ENCODE measurements at regions not wholly inside any gene's neighbourhood (a gene's known extent, or its start where the extent isn't known, plus 50 kb on each side); places are given as distances from the start of the nearest gene placed in this dataset.

- Histone ChIP-seq H3K9ac (ENCODE audit: low read length) (no peak overlapping the region), H3K9me3 (ENCODE audit: low read length) (no peaks in the 10 kb centered on the region), H2AFZ (ENCODE audit: low read length) (no peak overlapping the region), H3K79me2 (ENCODE audit: low read length) (no peaks in the 10 kb centered on the region), H3K4me3 (ENCODE audit: low read length) (no peak overlapping the region), H3K4me1 (ENCODE audit: insufficient read depth, low read length) (no peaks in the 10 kb centered on the region), H4K20me1 (ENCODE audit: low read length) (no peaks in the 10 kb centered on the region), H3F3A (ENCODE audit: low read length, unreplicated experiment) (no peaks in the 10 kb centered on the region), H3K27me3 (ENCODE audit: low read length) (peaks cover 14% of the 10 kb centered on the region; the same call in 1 of the 2 replicates), H3K36me3 (ENCODE audit: low read depth, low read length) (no peaks in the 10 kb centered on the region), H3K9me2 (replicated peaks; ENCODE audit: low read length) (no peaks in the 10 kb centered on the region), H3K4me2 (ENCODE audit: low read length) (no peak overlapping the region), H3K27ac (ENCODE audit: low read length) (no peak overlapping the region)
- intact Hi-C loops (cut with micrococcal nuclease): no loop called here
- POLR2A ChIA-PET (ENCODE audit: unreplicated experiment): no interaction called here
- ATAC-seq (no peak), DNase-seq (no peak)
- CTCF ChIA-PET: no interaction called here
- no TSS peak for BruUV-seq (replicated peaks)
- no peak for TF ChIP-seq EZH2 (IDR thresholded peaks at IDR 0.05; ENCODE audit: low read length, unreplicated experiment)
- no peak for TF ChIP-seq EZH2phosphoT487 (IDR thresholded peaks at IDR 0.05; ENCODE audit: borderline replicate concordance, low read length)
- TF ChIP-seq, protein P1, sequence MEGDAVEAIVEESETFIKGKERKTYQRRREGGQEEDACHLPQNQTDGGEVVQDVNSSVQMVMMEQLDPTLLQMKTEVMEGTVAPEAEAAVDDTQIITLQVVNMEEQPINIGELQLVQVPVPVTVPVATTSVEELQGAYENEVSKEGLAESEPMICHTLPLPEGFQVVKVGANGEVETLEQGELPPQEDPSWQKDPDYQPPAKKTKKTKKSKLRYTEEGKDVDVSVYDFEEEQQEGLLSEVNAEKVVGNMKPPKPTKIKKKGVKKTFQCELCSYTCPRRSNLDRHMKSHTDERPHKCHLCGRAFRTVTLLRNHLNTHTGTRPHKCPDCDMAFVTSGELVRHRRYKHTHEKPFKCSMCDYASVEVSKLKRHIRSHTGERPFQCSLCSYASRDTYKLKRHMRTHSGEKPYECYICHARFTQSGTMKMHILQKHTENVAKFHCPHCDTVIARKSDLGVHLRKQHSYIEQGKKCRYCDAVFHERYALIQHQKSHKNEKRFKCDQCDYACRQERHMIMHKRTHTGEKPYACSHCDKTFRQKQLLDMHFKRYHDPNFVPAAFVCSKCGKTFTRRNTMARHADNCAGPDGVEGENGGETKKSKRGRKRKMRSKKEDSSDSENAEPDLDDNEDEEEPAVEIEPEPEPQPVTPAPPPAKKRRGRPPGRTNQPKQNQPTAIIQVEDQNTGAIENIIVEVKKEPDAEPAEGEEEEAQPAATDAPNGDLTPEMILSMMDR (conservative IDR thresholded peaks at IDR 0.05; ENCODE audit: low read depth, low read length): no peak
These were observed 66.4 kb upstream of the CES5A start for GRCh38 chr16:55941552-55941951.

GRCh38 chr16:55938126-55938525 lies 63.0 kb upstream of the CES5A start:
- CTCF ChIA-PET: no interaction called here

GRCh38 chr16:55933038-55933437 lies 57.9 kb upstream of the CES5A start:
- H3K9me3 ChIP-seq (ENCODE audit: low read length): no peaks in the 10 kb centered on the region
- no peak overlapping the region for H3K9ac ChIP-seq (ENCODE audit: low read length)
- BruUV-seq (replicated peaks): no TSS peak
- ChIA-PET CTCF (no interaction called here), POLR2A (ENCODE audit: unreplicated experiment) (no interaction called here)
- H3K9me2 ChIP-seq (replicated peaks; ENCODE audit: low read length): no peaks in the 10 kb centered on the region
- H3K27me3 ChIP-seq (ENCODE audit: low read length): no peaks in the 10 kb centered on the region
- DNase-seq: no peak
- no peaks in the 10 kb centered on the region for H4K20me1 ChIP-seq (ENCODE audit: low read length)
- no peaks in the 10 kb centered on the region for H3F3A ChIP-seq (ENCODE audit: low read length, unreplicated experiment)
- H3K4me1 ChIP-seq (ENCODE audit: insufficient read depth, low read length): no peaks in the 10 kb centered on the region
- no peak overlapping the region for H3K4me3 ChIP-seq (ENCODE audit: low read length)
- H3K79me2 ChIP-seq (ENCODE audit: low read length): no peaks in the 10 kb centered on the region
- no peaks in the 10 kb centered on the region for H3K36me3 ChIP-seq (ENCODE audit: low read depth, low read length)
- intact Hi-C loops (cut with micrococcal nuclease): no loop called here
- ATAC-seq: no peak
- H3K4me2 ChIP-seq (ENCODE audit: low read length): no peak overlapping the region
- TF ChIP-seq EZH2 (IDR thresholded peaks at IDR 0.05; ENCODE audit: low read length, unreplicated experiment) (no peak), EZH2phosphoT487 (IDR thresholded peaks at IDR 0.05; ENCODE audit: borderline replicate concordance, low read length) (no peak)
- TF ChIP-seq, protein P1 (conservative IDR thresholded peaks at IDR 0.05; ENCODE audit: low read depth, low read length): no peak
- no peak overlapping the region for H2AFZ ChIP-seq (ENCODE audit: low read length)
- H3K27ac ChIP-seq (ENCODE audit: low read length): no peak overlapping the region

More at GRCh38 chr16:55938126-55938525, 63.0 kb upstream of the CES5A start:
- H4K20me1 ChIP-seq (ENCODE audit: low read length): no peaks in the 10 kb centered on the region
- no peak overlapping the region for H3K27ac ChIP-seq (ENCODE audit: low read length)
- DNase-seq (no peak), ATAC-seq (no peak)
- H3K9ac ChIP-seq (ENCODE audit: low read length): no peak overlapping the region
- H3K9me3 ChIP-seq (ENCODE audit: low read length): no peaks in the 10 kb centered on the region
- H3K27me3 ChIP-seq (ENCODE audit: low read length): peaks cover 13% of the 10 kb centered on the region; the same call in 1 of the 2 replicates
- BruUV-seq (replicated peaks): no TSS peak
- no peak overlapping the region for H2AFZ ChIP-seq (ENCODE audit: low read length)
- no peaks in the 10 kb centered on the region for H3K4me1 ChIP-seq (ENCODE audit: insufficient read depth, low read length)
- H3K4me3 ChIP-seq (ENCODE audit: low read length): no peak overlapping the region
- no peaks in the 10 kb centered on the region for H3K9me2 ChIP-seq (replicated peaks; ENCODE audit: low read length)
- intact Hi-C loops (cut with micrococcal nuclease): no loop called here
- H3K79me2 ChIP-seq (ENCODE audit: low read length): no peaks in the 10 kb centered on the region
- POLR2A ChIA-PET (ENCODE audit: unreplicated experiment): no interaction called here
- H3K4me2 ChIP-seq (ENCODE audit: low read length): no peak overlapping the region
- no peaks in the 10 kb centered on the region for H3F3A ChIP-seq (ENCODE audit: low read length, unreplicated experiment)
- H3K36me3 ChIP-seq (ENCODE audit: low read depth, low read length): no peaks in the 10 kb centered on the region
- TF ChIP-seq, protein P1 (conservative IDR thresholded peaks at IDR 0.05; ENCODE audit: low read depth, low read length): no peak
- TF ChIP-seq EZH2phosphoT487 (IDR thresholded peaks at IDR 0.05; ENCODE audit: borderline replicate concordance, low read length) (no peak), EZH2 (IDR thresholded peaks at IDR 0.05; ENCODE audit: low read length, unreplicated experiment) (no peak)

All from PC-3 (cell line).